Breast epithelium (tissue), 3 donors: ENCODE measurements at regions not wholly inside any gene's neighbourhood (a gene's known extent, or its start where the extent isn't known, plus 50 kb on each side); places are given as distances from the start of the nearest gene placed in this dataset.

Experiments
- POLR2A ChIP-seq: fragments of 450-650 bp; IDR thresholded peaks from one replicate; pipeline ENCODE4 v1.6.1; 2016; ENCODE audit warnings: antibody characterized with exemption, mild to moderate bottlenecking, moderate library complexity
- POLR2AphosphoS5 ChIP-seq, 3 donors: sonication (generic); formaldehyde crosslinking; IDR thresholded peaks; one replicate each; pipeline ENCODE4 v1.6.1; 2017; ENCODE audit warnings: antibody characterized with exemption in 3 of 3
- TF ChIP-seq, protein P1 (sequence below), 3 donors: fragments of 450-650 bp; IDR thresholded peaks; one replicate each; pipeline ENCODE4 v1.5.1; 2016 to 2017; ENCODE audit warnings: antibody characterized with exemption in 3 of 3, mild to moderate bottlenecking in 3 of 3, moderate library complexity in 3 of 3

DNA sequence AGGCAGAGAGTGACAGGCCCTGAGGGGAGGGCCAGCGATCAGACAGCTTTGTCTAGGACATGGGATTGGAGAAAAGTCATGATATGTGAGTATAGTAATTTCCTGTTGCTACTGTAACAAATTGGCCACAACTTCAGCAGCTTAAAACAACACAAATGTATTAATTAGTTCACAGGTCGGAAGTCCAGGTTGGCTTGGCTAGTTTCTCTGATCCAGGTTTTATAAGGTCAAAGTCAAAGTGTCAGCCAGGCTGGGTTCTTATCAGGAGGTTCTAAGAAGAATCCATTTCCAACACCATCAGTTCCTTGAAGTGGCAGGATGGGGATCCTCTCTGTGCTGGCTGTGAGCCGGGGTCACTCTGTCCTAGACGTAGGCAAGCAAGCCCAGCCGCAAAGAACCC, 76.2 kb upstream of the SEC14L1 start:
- TF ChIP-seq, protein P1, sequence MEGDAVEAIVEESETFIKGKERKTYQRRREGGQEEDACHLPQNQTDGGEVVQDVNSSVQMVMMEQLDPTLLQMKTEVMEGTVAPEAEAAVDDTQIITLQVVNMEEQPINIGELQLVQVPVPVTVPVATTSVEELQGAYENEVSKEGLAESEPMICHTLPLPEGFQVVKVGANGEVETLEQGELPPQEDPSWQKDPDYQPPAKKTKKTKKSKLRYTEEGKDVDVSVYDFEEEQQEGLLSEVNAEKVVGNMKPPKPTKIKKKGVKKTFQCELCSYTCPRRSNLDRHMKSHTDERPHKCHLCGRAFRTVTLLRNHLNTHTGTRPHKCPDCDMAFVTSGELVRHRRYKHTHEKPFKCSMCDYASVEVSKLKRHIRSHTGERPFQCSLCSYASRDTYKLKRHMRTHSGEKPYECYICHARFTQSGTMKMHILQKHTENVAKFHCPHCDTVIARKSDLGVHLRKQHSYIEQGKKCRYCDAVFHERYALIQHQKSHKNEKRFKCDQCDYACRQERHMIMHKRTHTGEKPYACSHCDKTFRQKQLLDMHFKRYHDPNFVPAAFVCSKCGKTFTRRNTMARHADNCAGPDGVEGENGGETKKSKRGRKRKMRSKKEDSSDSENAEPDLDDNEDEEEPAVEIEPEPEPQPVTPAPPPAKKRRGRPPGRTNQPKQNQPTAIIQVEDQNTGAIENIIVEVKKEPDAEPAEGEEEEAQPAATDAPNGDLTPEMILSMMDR (IDR thresholded peaks at IDR 0.05), result no peak
- TF ChIP-seq POLR2A, result no peak
- TF ChIP-seq POLR2AphosphoS5 (IDR thresholded peaks at IDR 0.05), result no peak
